ENCODE measurements at regions not wholly inside any gene's neighbourhood (a gene's known extent, or its start where the extent isn't known, plus 50 kb on each side); places are given as distances from the start of the nearest gene placed in this dataset.

DNA sequence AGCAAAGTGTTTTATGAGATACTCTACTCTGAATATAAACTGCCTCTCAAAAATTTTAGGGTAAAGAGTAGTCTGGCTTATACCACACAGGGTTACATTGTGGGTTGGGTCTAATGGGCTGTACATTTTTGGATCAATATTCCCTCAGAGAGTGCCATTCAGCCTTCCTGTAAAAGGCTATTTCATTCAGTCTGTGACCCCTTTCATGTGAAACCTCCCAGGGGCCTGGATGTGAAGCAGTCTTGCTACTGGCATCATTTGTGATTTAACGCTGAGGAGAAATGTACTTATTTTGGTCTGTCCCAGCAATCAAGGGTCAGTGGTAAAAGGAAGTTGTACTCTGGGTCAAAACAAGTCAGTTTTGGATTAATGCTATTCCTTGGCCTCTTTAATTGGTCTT is 71.8 kb upstream of the PRKG1 start:
- H4K20me1 ChIP-seq (replicated peaks; ENCODE audit: control insufficient read depth, insufficient read depth, low read length) = no peaks in the 10 kb centered on the region
- in situ Hi-C loops (cut with MboI) = loop anchor here (25.0 kb wide), 1 partner anchor 1210 kb away; no protein-coding TSS in a partner anchor
- no peak overlapping the region for H3K27ac ChIP-seq (ENCODE audit: extremely low read depth, low read depth, low read length)
- no peaks in the 10 kb centered on the region for H3K9me3 ChIP-seq (replicated peaks; ENCODE audit: control insufficient read depth, insufficient read depth, low read depth, low read length)
- H3K36me3 ChIP-seq (ENCODE audit: control insufficient read depth, insufficient read depth, low read length) = no peaks in the 10 kb centered on the region
- TF ChIP-seq POLR2A (conservative IDR thresholded peaks at IDR 0.05) = no peak
- no peak for TF ChIP-seq ZBED1 (IDR thresholded peaks at IDR 0.05)
- TF ChIP-seq KAT8 (IDR thresholded peaks at IDR 0.05; ENCODE audit: low read depth) = no peak
- TF ChIP-seq, protein P1, sequence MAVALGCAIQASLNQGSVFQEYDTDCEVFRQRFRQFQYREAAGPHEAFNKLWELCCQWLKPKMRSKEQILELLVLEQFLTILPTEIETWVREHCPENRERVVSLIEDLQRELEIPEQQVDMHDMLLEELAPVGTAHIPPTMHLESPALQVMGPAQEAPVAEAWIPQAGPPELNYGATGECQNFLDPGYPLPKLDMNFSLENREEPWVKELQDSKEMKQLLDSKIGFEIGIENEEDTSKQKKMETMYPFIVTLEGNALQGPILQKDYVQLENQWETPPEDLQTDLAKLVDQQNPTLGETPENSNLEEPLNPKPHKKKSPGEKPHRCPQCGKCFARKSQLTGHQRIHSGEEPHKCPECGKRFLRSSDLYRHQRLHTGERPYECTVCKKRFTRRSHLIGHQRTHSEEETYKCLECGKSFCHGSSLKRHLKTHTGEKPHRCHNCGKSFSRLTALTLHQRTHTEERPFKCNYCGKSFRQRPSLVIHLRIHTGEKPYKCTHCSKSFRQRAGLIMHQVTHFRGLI (CRISPR knock-in tag; IDR thresholded peaks at IDR 0.05) = no peak
- TF ChIP-seq NCOA2 (IDR thresholded peaks at IDR 0.05; ENCODE audit: partially characterized antibody in 2 of 2) = no peak
- TF ChIP-seq PURB (CRISPR knock-in tag; IDR thresholded peaks at IDR 0.05; ENCODE audit: low read depth) = no peak
- no peaks in the 10 kb centered on the region for H3K27me3 ChIP-seq (ENCODE audit: control insufficient read depth in 2 of 2, insufficient read depth in 2 of 2, low read length in 2 of 2)
- ATAC-seq = no peak
- POLR2A ChIA-PET = no interaction called here
- no peak for FAIRE-seq
- no peaks in the 10 kb centered on the region for H3K79me2 ChIP-seq (ENCODE audit: control insufficient read depth, insufficient read depth, low read length)
- no peak overlapping the region for H2AFZ ChIP-seq (ENCODE audit: low read depth, low read length)
- H3K9ac ChIP-seq (ENCODE audit: insufficient read depth in 1 of 2, low read depth in 2 of 2, low read length in 2 of 2) = no peak overlapping the region
- no peaks in the 10 kb centered on the region for H3K9me1 ChIP-seq (ENCODE audit: control insufficient read depth, insufficient read depth, low read length)
- no peak overlapping the region for H3K4me3 ChIP-seq
- DNase-seq (ENCODE audit: extremely low read depth in 1 of 4, low spot score in 3 of 4) = no peak
- CTCF ChIA-PET (ENCODE audit: low intra/inter-chr PET ratio) = interaction anchor here (0.9 to 3.1 kb wide), 3 partner anchors 1213 to 1778 kb away, joined by 3 to 9 read pairs (median 3); no protein-coding TSS in a partner anchor
- BruUV-seq (replicated peaks) = no TSS peak
- H3K4me1 ChIP-seq (replicated peaks in 1 of 2; ENCODE audit: control insufficient read depth in 2 of 2, insufficient read depth in 2 of 2, low read length in 2 of 2) = no peaks in the 10 kb centered on the region
- 0% methylated on average over 1 of the region's 1 CpG for WGBS (ENCODE audit: insufficient coverage, low coverage, missing lambda C conversion rate)
- intact Hi-C loops (cut with micrococcal nuclease) = loop anchor here (10.0 kb wide), 2 partner anchors 962 to 1782 kb away; no protein-coding TSS in a partner anchor
- H3K4me2 ChIP-seq (ENCODE audit: insufficient read depth, low read length) = no peak overlapping the region
